Spleen (tissue), 11 donors: ENCODE measurements at regions not wholly inside any gene's neighbourhood (a gene's known extent, or its start where the extent isn't known, plus 50 kb on each side); places are given as distances from the start of the nearest gene placed in this dataset.

Experiments
- DNase-seq: peaks from one replicate; pipeline ENCODE4 v3.0.0-alpha.2; 2020
- H3K27ac ChIP-seq, 8 donors: fragments of 200-600 bp; sonication (generic) in 7 of 8; 1 replicate in 4 of 8; 2 replicates in 4 of 8; pipeline versions ENCODE4 v1.5.0 to v1.8.0; 2016 to 2021; ENCODE audit warnings: inconsistent platforms in 4 of 8, mild to moderate bottlenecking in 4 of 8, moderate library complexity in 1 of 8
- H3K27me3 ChIP-seq, 7 donors: fragments of 200-600 bp; sonication (generic) in 6 of 7; replicated peaks in 1 of 7; 1 replicate in 4 of 7; 2 replicates in 3 of 7; pipeline versions ENCODE4 v1.5.0 to v1.8.0; 2016 to 2021; ENCODE audit warnings: inconsistent platforms in 3 of 7, mild to moderate bottlenecking in 1 of 7
- H3K36me3 ChIP-seq, 6 donors: fragments of 200-600 bp; sonication (generic) in 5 of 6; 1 replicate in 4 of 6; 2 replicates in 2 of 6; pipeline versions ENCODE4 v1.5.0 to v1.8.0; 2016 to 2021; ENCODE audit warnings: inconsistent platforms in 2 of 6
- H3K4me1 ChIP-seq, 6 donors: fragments of 200-600 bp; sonication (generic) in 5 of 6; 1 replicate in 3 of 6; 2 replicates in 3 of 6; pipeline versions ENCODE4 v1.5.0 to v1.8.0; 2016 to 2021; ENCODE audit warnings: inconsistent platforms in 3 of 6
- H3K4me3 ChIP-seq, 8 donors: fragments of 200-600 bp; sonication (generic) in 7 of 8; 1 replicate in 4 of 8; 2 replicates in 4 of 8; pipeline versions ENCODE4 v1.5.0 to v1.8.0; 2016 to 2021; ENCODE audit warnings: inconsistent platforms in 4 of 8, mild to moderate bottlenecking in 4 of 8, moderate library complexity in 2 of 8
- H3K9me3 ChIP-seq, 8 donors: fragments of 200-600 bp; sonication (generic) in 7 of 8; 1 replicate in 4 of 8; 2 replicates in 4 of 8; pipeline versions ENCODE4 v1.5.0 to v1.8.0; 2016 to 2021; ENCODE audit warnings: inconsistent platforms in 4 of 8
- CTCF ChIP-seq, 11 experiments: fragments of 200-600 bp in 7 of 11; fragments of 450-650 bp in 4 of 11; sonication (generic) in 4 of 11; IDR thresholded peaks in 8 of 11; conservative IDR thresholded peaks in 3 of 11; 1 replicate in 7 of 11; 2 replicates in 4 of 11; pipeline versions ENCODE4 v1.4.0 to v1.8.0; 2016 to 2021; ENCODE audit warnings: antibody characterized with exemption in 11 of 11, inconsistent platforms in 4 of 11, mild to moderate bottlenecking in 1 of 11
- POLR2A ChIP-seq, 3 donors: fragments of 450-650 bp; IDR thresholded peaks; one replicate each; pipeline ENCODE4 v1.5.1; 2017; ENCODE audit warnings: antibody characterized with exemption in 3 of 3, mild to moderate bottlenecking in 1 of 3
- POLR2AphosphoS5 ChIP-seq, 3 donors: sonication (generic); formaldehyde crosslinking; IDR thresholded peaks; one replicate each; pipeline ENCODE4 v1.5.1; 2017; ENCODE audit warnings: antibody characterized with exemption in 3 of 3
- WGBS, 5 donors: extraction: QIAGEN DNeasy Blood & Tissue Kit in 3 of 5; methylation state at CpG; one replicate each; pipeline versions ENCODE4 v1.1.5 to v1.1.7; 2013 to 2018; 5-methylcytosine and 5-hydroxymethylcytosine counted together
- intact Hi-C: fragments of 100-400 bp; cut with DNase I; formaldehyde crosslinking; loops from one replicate; pipeline ENCODE4 v1.15.0; 2023; ENCODE audit warnings: low total_unique reads
- donor health status: healthy with polysubstance abuse.
- donor health status: DM: no; HTN: no; CAD: no; lungs with moderate emphysema.
- donor health status: DM: no; HTN: no; CAD: no.
- donor health status: Bipolar disorder and iron deficiency.
- donor health status: healthy.
- donor health status: DM: no; HTN: no; CAD: no.
- donor health status: DM: yes; HTN: yes; CAD: no.

DNA sequence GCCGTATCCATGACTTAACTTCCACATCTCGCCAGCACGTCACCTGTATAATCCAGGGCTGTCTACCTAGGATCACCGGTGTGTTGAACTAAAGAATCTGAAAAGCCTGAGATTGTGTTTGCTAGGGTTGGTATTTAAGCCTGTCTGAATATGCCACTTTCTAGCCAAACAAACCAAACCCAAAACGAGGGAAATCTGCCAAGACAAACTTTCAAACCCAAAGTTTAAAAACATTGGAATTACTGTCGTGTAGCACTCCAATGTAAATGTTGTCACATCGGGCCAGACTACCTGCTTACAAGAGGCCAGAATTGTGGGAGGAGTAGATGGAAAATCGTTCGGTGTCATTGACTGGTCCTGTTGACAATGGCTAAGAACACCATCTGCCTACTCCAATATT, 747.8 kb downstream of the EFNB2 start:
- H3K9me3 ChIP-seq, result peaks cover 0 to 9% (median 0%) of the 10 kb centered on the region in 8 donors
- H3K4me3 ChIP-seq, result no peak overlapping the region
- no peak overlapping the region for H3K27ac ChIP-seq
- WGBS, 5 donors, result 86 to 94% (median 89%) methylated on average over 9 of the region's 9 CpGs
- intact Hi-C loops, result no loop called here
- TF ChIP-seq POLR2AphosphoS5 (IDR thresholded peaks at IDR 0.05) (no peak), POLR2A (IDR thresholded peaks at IDR 0.05) (no peak), CTCF (IDR thresholded peaks at IDR 0.05 in 8 of 11, conservative IDR thresholded peaks at IDR 0.05 in 3 of 11) (no peak)
- no peaks in the 10 kb centered on the region for H3K4me1 ChIP-seq
- H3K27me3 ChIP-seq, result no peaks in the 10 kb centered on the region
- no peak for DNase-seq
- H3K36me3 ChIP-seq, result no peaks in the 10 kb centered on the region

GRCh38 chr13:105785436-105785835, 750.0 kb downstream of the EFNB2 start:
- H3K36me3 ChIP-seq, result no peaks in the 10 kb centered on the region
- WGBS, 5 donors, result 73 to 87% (median 75%) methylated on average over 2 of the region's 2 CpGs
- TF ChIP-seq POLR2A (IDR thresholded peaks at IDR 0.05) (no peak), CTCF (IDR thresholded peaks at IDR 0.05 in 8 of 11, conservative IDR thresholded peaks at IDR 0.05 in 3 of 11) (no peak), POLR2AphosphoS5 (IDR thresholded peaks at IDR 0.05) (no peak)
- DNase-seq, result no peak
- intact Hi-C loops, result no loop called here
- no peak overlapping the region for H3K27ac ChIP-seq
- H3K4me1 ChIP-seq, result no peaks in the 10 kb centered on the region
- no peak overlapping the region for H3K4me3 ChIP-seq
- no peaks in the 10 kb centered on the region for H3K27me3 ChIP-seq
- peaks cover 0 to 4% (median 0%) of the 10 kb centered on the region in 8 donors for H3K9me3 ChIP-seq

- Histone ChIP-seq H3K27me3 (no peaks in the 10 kb centered on the region), H3K4me3 (no peak overlapping the region), H3K27ac (no peak overlapping the region), H3K36me3 (no peaks in the 10 kb centered on the region), H3K4me1 (no peaks in the 10 kb centered on the region), H3K9me3 (peaks cover 0 to 4% (median 0%) of the 10 kb centered on the region in 8 donors)
- TF ChIP-seq CTCF (IDR thresholded peaks at IDR 0.05 in 8 of 11, conservative IDR thresholded peaks at IDR 0.05 in 3 of 11), result no peak
- TF ChIP-seq POLR2A (IDR thresholded peaks at IDR 0.05), result no peak
- TF ChIP-seq POLR2AphosphoS5 (IDR thresholded peaks at IDR 0.05), result no peak
- DNase-seq, result no peak
- intact Hi-C loops, result no loop called here
- WGBS, 5 donors, result 54 to 76% (median 62%) methylated on average over 1 of the region's 1 CpG
These were observed 752.2 kb downstream of the EFNB2 start for GRCh38 chr13:105783261-105783660.

- TF ChIP-seq POLR2A (IDR thresholded peaks at IDR 0.05), result no peak
- TF ChIP-seq CTCF (IDR thresholded peaks at IDR 0.05 in 8 of 11, conservative IDR thresholded peaks at IDR 0.05 in 3 of 11), result no peak
- no peak for TF ChIP-seq POLR2AphosphoS5 (IDR thresholded peaks at IDR 0.05)
- no peak overlapping the region for H3K4me3 ChIP-seq
- no peaks in the 10 kb centered on the region for H3K36me3 ChIP-seq
- 50 to 79% (median 68%) methylated on average over 1 of the region's 1 CpG for WGBS, 5 donors
- H3K9me3 ChIP-seq, result peaks cover 0 to 1% (median 0%) of the 10 kb centered on the region in 8 donors
- intact Hi-C loops, result no loop called here
- DNase-seq, result no peak
- no peaks in the 10 kb centered on the region for H3K27me3 ChIP-seq
- H3K27ac ChIP-seq, result no peak overlapping the region
- H3K4me1 ChIP-seq, result no peaks in the 10 kb centered on the region
These were observed 757.3 kb downstream of the EFNB2 start for GRCh38 chr13:105778196-105778595.
